Mesendoderm (in vitro differentiated cells): ENCODE measurements at regions not wholly inside any gene's neighbourhood (a gene's known extent, or its start where the extent isn't known, plus 50 kb on each side); places are given as distances from the start of the nearest gene placed in this dataset.

Experiments
- DNase-seq: peaks from one replicate; pipeline ENCODE4 v3.0.0; 2013
- H2AK5ac ChIP-seq: 2 replicates; pipeline ENCODE4 v1.6.1; 2013; ENCODE audit warnings: low read length, inconsistent platforms
- H2BK120ac ChIP-seq: 2 replicates; pipeline ENCODE4 v1.6.1; 2013; ENCODE audit warnings: low read depth, mild to moderate bottlenecking, low read length, moderate library complexity, mixed read lengths
- H2BK15ac ChIP-seq: replicated peaks from 2 replicates; pipeline ENCODE4 v1.6.1; 2013; ENCODE audit warnings: low read depth, mild to moderate bottlenecking, moderate library complexity
- H2BK5ac ChIP-seq: 2 replicates; pipeline ENCODE4 v1.6.1; 2013; ENCODE audit warnings: low read length, inconsistent platforms
- H3K18ac ChIP-seq: 2 replicates; pipeline ENCODE4 v1.6.1; 2013; ENCODE audit warnings: mild to moderate bottlenecking, low read length, mixed read lengths
- H3K23ac ChIP-seq: one replicate; pipeline ENCODE4 v1.6.1; 2013; ENCODE audit warnings: low read length
- H3K27ac ChIP-seq: 2 replicates; pipeline ENCODE4 v1.5.1; 2013; ENCODE audit warnings: low read depth, mild to moderate bottlenecking, inconsistent platforms, low read length, moderate library complexity
- H3K27me3 ChIP-seq: 2 replicates; pipeline ENCODE4 v1.6.1; 2013; ENCODE audit warnings: low read length, control low read depth, mild to moderate bottlenecking, inconsistent platforms; ENCODE audit not compliant: insufficient read depth, poor library complexity
- H3K36me3 ChIP-seq: 2 replicates; pipeline ENCODE4 v1.6.1; 2013; ENCODE audit warnings: low read length, inconsistent platforms; ENCODE audit not compliant: control insufficient read depth, insufficient read depth
- H3K4ac ChIP-seq: one replicate; pipeline ENCODE4 v1.6.1; 2013; ENCODE audit warnings: low read depth, mild to moderate bottlenecking, low read length, moderate library complexity
- H3K4me1 ChIP-seq: 2 replicates; pipeline ENCODE4 v1.6.1; 2013; ENCODE audit warnings: low read depth, low read length, inconsistent platforms; ENCODE audit not compliant: control insufficient read depth
- H3K4me2 ChIP-seq: 2 replicates; pipeline ENCODE4 v1.6.1; 2013; ENCODE audit warnings: low read length
- H3K4me3 ChIP-seq: 2 replicates; pipeline ENCODE4 v1.5.1; 2013; ENCODE audit warnings: mild to moderate bottlenecking, low read length
- H3K56ac ChIP-seq: one replicate; pipeline ENCODE4 v1.6.1; 2013; ENCODE audit warnings: low read length
- H3K79me1 ChIP-seq: 2 replicates; pipeline ENCODE4 v1.6.1; 2013; ENCODE audit warnings: low read length, inconsistent platforms
- H3K79me2 ChIP-seq: 2 replicates; pipeline ENCODE4 v1.6.1; 2013; ENCODE audit warnings: mild to moderate bottlenecking, low read length; ENCODE audit not compliant: control insufficient read depth, insufficient read depth
- H3K9ac ChIP-seq: 2 replicates; pipeline ENCODE4 v1.6.1; 2013; ENCODE audit warnings: low read length, inconsistent platforms
- H4K5ac ChIP-seq: one replicate; pipeline ENCODE4 v1.6.1; 2013; ENCODE audit warnings: low read length
- H4K8ac ChIP-seq: one replicate; pipeline ENCODE4 v1.6.1; 2013; ENCODE audit warnings: low read depth, mild to moderate bottlenecking, control low read depth, low read length, moderate library complexity
- WGBS: extraction: QIAGEN DNeasy Blood & Tissue Kit; methylation state at CpG from one replicate; pipeline ENCODE4 v1.1.7; 2013; ENCODE audit warnings: low lambda C conversion rate, missing lambda C conversion rate; ENCODE audit not compliant: insufficient coverage; ENCODE audit errors: extremely low coverage; 5-methylcytosine and 5-hydroxymethylcytosine counted together

GRCh38 chr1:226798427-226799411 lies 59.6 kb upstream of the ITPKB start:
- H3K79me1 ChIP-seq, result no peaks in the 10 kb centered on the region
- no peaks in the 10 kb centered on the region for H3K4me1 ChIP-seq
- no peak overlapping the region for H4K8ac ChIP-seq
- DNase-seq, result no peak
- no peak overlapping the region for H3K4ac ChIP-seq
- no peak overlapping the region for H4K5ac ChIP-seq
- H3K36me3 ChIP-seq, result no peaks in the 10 kb centered on the region
- H3K4me3 ChIP-seq, result no peak overlapping the region
- H2BK120ac ChIP-seq, result no peak overlapping the region
- H3K27ac ChIP-seq, result no peak overlapping the region
- no peak overlapping the region for H3K23ac ChIP-seq
- H3K9ac ChIP-seq, result no peak overlapping the region
- H3K79me2 ChIP-seq, result no peaks in the 10 kb centered on the region
- H3K27me3 ChIP-seq, result no peaks in the 10 kb centered on the region
- no peak overlapping the region for H3K18ac ChIP-seq
- no peak overlapping the region for H2BK5ac ChIP-seq
- H3K4me2 ChIP-seq, result no peak overlapping the region
- no peak overlapping the region for H3K56ac ChIP-seq
- no CpG with 5 or more reads among the region's 22 CpGs for WGBS
- H2BK15ac ChIP-seq, result no peak overlapping the region
- no peak overlapping the region for H2AK5ac ChIP-seq

DNA sequence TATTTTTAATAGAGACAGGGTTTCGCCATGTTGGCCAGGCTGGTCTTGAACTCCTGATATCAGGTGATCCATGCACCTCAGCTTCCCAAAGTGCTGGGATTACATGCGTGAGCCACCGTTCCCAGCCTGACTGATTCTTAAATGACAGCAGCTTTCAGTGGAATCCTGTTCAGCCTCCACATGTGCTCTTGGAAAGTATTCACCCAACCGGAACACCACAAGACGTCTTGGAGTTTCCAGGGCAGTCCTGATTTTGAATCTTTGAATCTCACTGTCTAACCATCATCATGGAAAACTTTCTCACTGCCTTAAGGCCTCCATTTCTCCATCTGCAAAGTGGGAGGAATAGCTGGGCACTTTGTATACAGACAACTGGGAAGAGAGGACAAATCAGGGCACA lies 58.1 kb upstream of the ITPKB start:
- H3K27ac ChIP-seq, result no peak overlapping the region
- no peak overlapping the region for H3K4me2 ChIP-seq
- no peak overlapping the region for H3K9ac ChIP-seq
- H4K5ac ChIP-seq, result no peak overlapping the region
- no peak overlapping the region for H3K4me3 ChIP-seq
- no CpG with 5 or more reads among the region's 5 CpGs for WGBS
- H2BK15ac ChIP-seq, result no peak overlapping the region
- H3K79me2 ChIP-seq, result no peaks in the 10 kb centered on the region
- no peak overlapping the region for H2BK120ac ChIP-seq
- H3K56ac ChIP-seq, result no peak overlapping the region
- H3K4ac ChIP-seq, result no peak overlapping the region
- no peaks in the 10 kb centered on the region for H3K4me1 ChIP-seq
- no peak overlapping the region for H3K23ac ChIP-seq
- no peaks in the 10 kb centered on the region for H3K27me3 ChIP-seq
- H4K8ac ChIP-seq, result no peak overlapping the region
- H2AK5ac ChIP-seq, result no peak overlapping the region
- H3K36me3 ChIP-seq, result no peaks in the 10 kb centered on the region
- no peak for DNase-seq
- no peaks in the 10 kb centered on the region for H3K79me1 ChIP-seq
- no peak overlapping the region for H3K18ac ChIP-seq
- no peak overlapping the region for H2BK5ac ChIP-seq

DNA sequence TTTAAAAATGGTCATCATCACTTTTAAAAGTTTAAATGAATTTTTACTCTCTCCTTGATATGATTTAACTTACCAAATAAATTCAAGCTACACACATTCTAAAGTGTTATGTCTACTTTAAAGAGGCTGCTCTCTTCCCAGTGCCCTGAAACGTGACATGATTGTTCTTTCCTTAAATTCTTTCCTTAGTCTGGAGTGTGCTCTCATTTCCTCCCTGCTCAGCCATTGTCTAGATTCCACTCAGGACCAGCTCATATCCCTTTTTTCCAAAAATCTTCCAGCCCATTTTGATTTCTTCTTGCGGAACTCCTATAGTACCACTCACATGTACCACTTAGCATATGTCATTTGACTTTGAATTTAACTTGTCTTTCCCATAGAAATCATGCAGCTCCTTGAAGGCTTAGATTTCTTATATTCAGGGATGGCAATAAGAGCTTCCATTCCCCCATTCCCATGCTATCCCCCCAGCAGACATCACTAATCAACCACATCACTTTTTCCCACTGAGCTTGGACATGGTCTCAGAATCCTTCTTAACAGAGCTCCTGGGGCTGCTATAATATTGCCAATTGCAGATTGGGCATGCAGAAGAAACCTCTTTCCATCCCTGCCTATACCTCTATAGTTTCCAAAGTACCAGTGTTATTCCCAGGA lies 54.7 kb upstream of the ITPKB start:
- no CpG with 5 or more reads among the region's 2 CpGs for WGBS

DNA sequence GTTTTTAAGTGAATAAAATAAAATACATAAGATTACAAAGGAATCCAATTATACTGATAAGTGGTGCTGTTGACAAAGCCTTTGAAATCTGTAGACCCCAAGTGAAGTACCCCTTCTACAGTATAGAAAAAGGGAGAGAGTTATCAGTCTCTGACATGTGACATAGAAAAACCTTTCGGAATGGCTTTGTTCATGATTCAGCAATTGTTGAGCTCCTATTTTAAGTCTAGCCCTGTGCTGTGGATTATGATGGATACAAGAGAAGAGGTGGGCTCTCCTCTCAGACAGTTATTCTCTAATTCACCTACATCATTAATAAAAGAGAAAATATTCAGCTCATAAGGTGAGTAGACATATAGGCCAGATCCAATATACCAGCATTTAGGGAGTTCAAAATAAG lies 53.3 kb upstream of the ITPKB start:
- H3K27me3 ChIP-seq, result no peaks in the 10 kb centered on the region
- no peak overlapping the region for H4K8ac ChIP-seq
- no peak overlapping the region for H3K18ac ChIP-seq
- no peak overlapping the region for H2BK15ac ChIP-seq
- no peak overlapping the region for H3K56ac ChIP-seq
- no peak overlapping the region for H3K23ac ChIP-seq
- H2BK120ac ChIP-seq, result no peak overlapping the region
- no CpG with 5 or more reads among the region's 1 CpG for WGBS
- H3K4me2 ChIP-seq, result no peak overlapping the region
- DNase-seq, result no peak
- no peak overlapping the region for H3K4me3 ChIP-seq
- H3K9ac ChIP-seq, result no peak overlapping the region
- no peaks in the 10 kb centered on the region for H3K36me3 ChIP-seq
- H3K79me2 ChIP-seq, result no peaks in the 10 kb centered on the region
- H3K79me1 ChIP-seq, result no peaks in the 10 kb centered on the region
- H2BK5ac ChIP-seq, result no peak overlapping the region
- no peak overlapping the region for H3K4ac ChIP-seq
- H2AK5ac ChIP-seq, result no peak overlapping the region
- no peaks in the 10 kb centered on the region for H3K4me1 ChIP-seq
- H4K5ac ChIP-seq, result no peak overlapping the region
- H3K27ac ChIP-seq, result no peak overlapping the region

More for the DNA sequence above, 54.7 kb upstream of the ITPKB start:
- no peak overlapping the region for H3K4ac ChIP-seq
- no peaks in the 10 kb centered on the region for H3K79me1 ChIP-seq
- no peak overlapping the region for H3K18ac ChIP-seq
- H2BK15ac ChIP-seq, result no peak overlapping the region
- H3K23ac ChIP-seq, result no peak overlapping the region
- H4K8ac ChIP-seq, result no peak overlapping the region
- H3K79me2 ChIP-seq, result no peaks in the 10 kb centered on the region
- DNase-seq, result no peak
- no peaks in the 10 kb centered on the region for H3K4me1 ChIP-seq
- no peak overlapping the region for H3K56ac ChIP-seq
- no peak overlapping the region for H3K27ac ChIP-seq
- no peak overlapping the region for H2BK5ac ChIP-seq
- no peak overlapping the region for H2AK5ac ChIP-seq
- no peak overlapping the region for H3K4me3 ChIP-seq
- no peak overlapping the region for H3K9ac ChIP-seq
- no peak overlapping the region for H3K4me2 ChIP-seq
- no peak overlapping the region for H4K5ac ChIP-seq
- H3K36me3 ChIP-seq, result no peaks in the 10 kb centered on the region
- no peak overlapping the region for H2BK120ac ChIP-seq
- H3K27me3 ChIP-seq, result no peaks in the 10 kb centered on the region

DNA sequence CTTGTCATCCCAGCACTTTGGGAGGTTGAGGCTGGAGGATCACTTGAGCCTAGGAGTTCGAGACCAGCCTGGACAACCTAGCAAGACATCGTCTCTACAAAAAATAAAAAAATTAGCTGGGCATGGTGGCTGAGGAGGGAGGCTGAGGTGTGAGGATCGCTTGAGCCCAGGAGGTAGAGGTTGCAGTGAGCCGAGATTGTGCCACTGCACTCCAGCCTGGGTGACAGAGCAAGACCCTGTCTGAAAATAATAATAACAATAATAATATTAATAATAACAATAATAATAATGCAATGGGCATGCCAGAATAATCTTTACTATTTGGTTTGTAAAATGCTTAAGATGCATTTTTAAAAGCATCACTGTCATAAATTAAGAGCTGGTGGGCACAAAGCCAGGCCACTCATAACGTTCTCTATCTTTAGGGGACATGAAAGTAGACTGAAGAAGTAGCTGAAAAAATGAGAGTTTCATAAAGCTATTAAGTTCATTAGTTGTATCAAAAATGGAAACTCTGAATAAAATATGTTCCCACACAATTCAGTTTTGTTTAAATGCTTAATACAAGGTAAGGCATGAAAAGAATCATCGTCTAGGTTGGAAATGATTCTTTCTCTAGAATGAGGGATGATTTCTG lies 51.6 kb upstream of the ITPKB start:
- no peak for DNase-seq
- no peak overlapping the region for H4K5ac ChIP-seq

More for the DNA sequence above, 51.6 kb upstream of the ITPKB start:
- H3K36me3 ChIP-seq, result no peaks in the 10 kb centered on the region
- no peak overlapping the region for H3K27ac ChIP-seq
- H2BK120ac ChIP-seq, result no peak overlapping the region
- no peak overlapping the region for H2BK15ac ChIP-seq
- no peak overlapping the region for H2BK5ac ChIP-seq
- no peak overlapping the region for H3K9ac ChIP-seq
- no peak overlapping the region for H3K4me2 ChIP-seq
- WGBS, result no CpG with 5 or more reads among the region's 6 CpGs
- H3K4me1 ChIP-seq, result no peaks in the 10 kb centered on the region
- H3K79me1 ChIP-seq, result no peaks in the 10 kb centered on the region
- H3K23ac ChIP-seq, result no peak overlapping the region
- H3K18ac ChIP-seq, result no peak overlapping the region
- no peaks in the 10 kb centered on the region for H3K27me3 ChIP-seq
- H2AK5ac ChIP-seq, result no peak overlapping the region
- no peak overlapping the region for H4K8ac ChIP-seq
- no peak overlapping the region for H3K4ac ChIP-seq
- H3K4me3 ChIP-seq, result no peak overlapping the region
- no peak overlapping the region for H3K56ac ChIP-seq
- H3K79me2 ChIP-seq, result no peaks in the 10 kb centered on the region
